AG09309 (cell line): ENCODE measurements at regions not wholly inside any gene's neighbourhood (a gene's known extent, or its start where the extent isn't known, plus 50 kb on each side); places are given as distances from the start of the nearest gene placed in this dataset.
A peak's percentile ranks its signal among the peaks of the same experiment; 100 is the strongest.

Source experiments
- DNase-seq: peaks from one replicate; pipeline ENCODE4 v3.0.0-alpha.2; 2010; ENCODE audit warnings: low read depth
- H3K4me3 ChIP-seq: 2 replicates; pipeline ENCODE4 v1.5.1; 2011; ENCODE audit warnings: mild to moderate bottlenecking, low read depth, low read length, moderate library complexity; ENCODE audit not compliant: control insufficient read depth
- CTCF ChIP-seq: IDR thresholded peaks from 2 replicates; pipeline ENCODE4 v1.5.1; 2011; ENCODE audit warnings: mild to moderate bottlenecking, low read depth, low read length, inconsistent platforms; ENCODE audit not compliant: insufficient read depth, control insufficient read depth; ENCODE audit errors: missing control alignments

- TF ChIP-seq CTCF, result no peak
- H3K4me3 ChIP-seq, result no peak overlapping the region
- DNase-seq, result no peak
These were observed 442.6 kb downstream of the PRDM2 start for GRCh38 chr1:14142397-14143100.

- no peak for DNase-seq
- TF ChIP-seq CTCF, result no peak
- no peak overlapping the region for H3K4me3 ChIP-seq
These were observed 443.8 kb downstream of the PRDM2 start for GRCh38 chr1:14143777-14144176.

GRCh38 chr1:14148526-14148925, 448.5 kb downstream of the PRDM2 start:
- no peak for TF ChIP-seq CTCF
- DNase-seq, result no peak
- H3K4me3 ChIP-seq, result no peak overlapping the region

GRCh38 chr1:14149431-14149830, 449.1 kb upstream of the KAZN start:
- peak; percentile 4 for TF ChIP-seq CTCF
- DNase-seq, result no peak
- no peak overlapping the region for H3K4me3 ChIP-seq

GRCh38 chr1:14156543-14156942, 441.9 kb upstream of the KAZN start:
- TF ChIP-seq CTCF, result no peak
- no peak overlapping the region for H3K4me3 ChIP-seq
- DNase-seq, result no peak

- no peak for DNase-seq
- TF ChIP-seq CTCF, result no peak
- no peak overlapping the region for H3K4me3 ChIP-seq
These were observed 437.7 kb upstream of the KAZN start for GRCh38 chr1:14160781-14161180.
